Amygdala (tissue), 56 donors: ENCODE measurements at regions not wholly inside any gene's neighbourhood (a gene's known extent, or its start where the extent isn't known, plus 50 kb on each side); places are given as distances from the start of the nearest gene placed in this dataset.

Experiments
- DNase-seq, 56 donors: peaks; one replicate each; lab custom pipeline; 2025; lab: John Stamatoyannopoulos, UW

DNA sequence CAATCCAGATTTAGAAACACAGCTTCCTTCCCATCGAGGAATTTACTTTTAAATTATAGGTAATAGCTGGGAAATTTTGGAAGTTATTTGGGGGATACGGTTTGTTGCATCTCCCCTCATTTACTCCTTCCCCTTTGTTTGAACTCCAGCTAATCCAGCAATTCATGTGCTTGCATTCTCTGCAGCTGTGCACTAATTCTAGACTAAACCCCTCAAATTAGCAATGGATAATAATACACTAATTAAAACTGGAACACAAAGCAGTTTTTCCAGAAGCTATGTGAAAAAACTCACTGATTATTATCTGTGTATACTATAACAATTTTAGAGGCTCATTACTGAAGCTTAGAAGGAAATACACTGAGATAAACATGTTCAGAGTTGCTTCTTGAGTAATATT, 751.2 kb upstream of the ZNF608 start:
- DNase-seq: no peak

DNA sequence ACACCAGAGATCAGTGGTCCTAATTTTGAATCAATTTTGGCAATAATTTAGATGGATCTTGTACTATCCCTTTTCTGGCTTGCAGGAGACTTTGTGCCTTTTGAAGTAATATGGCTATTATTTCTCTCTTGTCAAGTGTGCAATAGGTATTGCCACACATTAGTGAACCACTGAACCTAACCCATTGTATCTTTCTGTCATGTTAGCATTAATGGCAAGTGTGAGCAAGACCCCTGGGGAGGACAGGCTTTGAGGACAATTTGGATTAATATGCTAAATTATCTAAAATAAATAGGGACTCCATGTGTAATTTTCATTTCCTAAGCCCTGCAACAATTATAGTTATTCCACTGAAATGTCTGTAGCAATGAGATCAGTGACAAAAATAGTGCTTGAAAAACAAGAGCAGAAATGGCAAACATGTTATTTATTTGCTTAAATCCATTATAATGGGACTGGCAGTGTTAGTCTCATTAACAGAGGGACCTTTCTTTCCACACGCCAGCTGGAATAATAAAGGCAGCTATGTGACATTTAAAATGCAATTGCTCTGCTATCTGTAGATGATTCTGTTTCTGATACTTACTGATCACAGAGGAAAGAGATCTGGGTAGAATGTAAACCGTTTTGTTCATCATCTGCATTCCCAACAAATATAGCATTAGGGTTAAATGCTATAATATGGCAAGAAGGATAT, 753.3 kb upstream of the ZNF608 start:
- peak in 12 of 56 donors; percentile 0 to 56 (median 8) for DNase-seq

- DNase-seq: no peak
Observed at GRCh38 chr5:125501396-125501795, 755.0 kb upstream of the ZNF608 start.

DNA sequence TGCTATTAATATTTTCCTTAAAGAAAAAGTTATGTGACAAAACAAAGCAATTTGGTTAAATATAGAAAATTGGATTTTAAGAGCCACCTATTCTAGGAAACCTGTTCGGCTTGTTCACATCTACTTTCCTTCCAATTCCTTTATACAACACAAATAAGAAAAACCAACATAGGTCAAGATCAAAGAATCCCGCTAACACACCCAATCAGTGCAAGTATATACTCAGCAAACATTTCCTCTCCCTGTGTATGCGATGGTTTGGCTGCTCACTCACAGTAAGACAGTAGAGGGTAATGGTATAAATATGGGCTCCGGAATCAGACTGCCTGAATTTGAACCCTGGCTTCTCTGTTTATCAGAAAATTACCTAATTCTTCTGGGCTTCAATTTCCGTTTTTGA, 757.5 kb upstream of the ZNF608 start:
- no peak for DNase-seq

DNA sequence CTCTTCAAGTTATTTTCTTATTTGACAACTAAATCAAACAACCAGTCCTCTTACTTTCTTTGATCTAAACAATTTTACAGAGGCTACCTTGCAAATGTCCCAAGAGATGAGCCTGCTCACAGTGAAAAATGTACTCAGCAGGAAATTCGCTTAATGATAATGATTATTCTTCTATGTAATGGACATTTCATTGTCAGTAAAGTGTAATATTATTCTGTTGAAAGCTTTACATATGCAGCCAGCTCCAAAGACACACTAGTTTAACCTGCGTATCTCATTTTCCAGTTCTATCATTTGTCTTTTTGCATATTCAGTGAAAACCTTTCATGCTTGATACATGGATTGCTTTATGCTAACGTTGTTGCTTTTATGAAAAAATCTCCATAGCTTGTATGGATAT, 758.7 kb upstream of the ZNF608 start:
- no peak for DNase-seq

- no peak for DNase-seq
Observed at GRCh38 chr5:125506124-125506523, 759.7 kb upstream of the ZNF608 start.

- no peak for DNase-seq
Observed at GRCh38 chr5:125508225-125508624, 761.8 kb upstream of the ZNF608 start.

GRCh38 chr5:125510651-125511050, 764.2 kb upstream of the ZNF608 start:
- no peak for DNase-seq

DNA sequence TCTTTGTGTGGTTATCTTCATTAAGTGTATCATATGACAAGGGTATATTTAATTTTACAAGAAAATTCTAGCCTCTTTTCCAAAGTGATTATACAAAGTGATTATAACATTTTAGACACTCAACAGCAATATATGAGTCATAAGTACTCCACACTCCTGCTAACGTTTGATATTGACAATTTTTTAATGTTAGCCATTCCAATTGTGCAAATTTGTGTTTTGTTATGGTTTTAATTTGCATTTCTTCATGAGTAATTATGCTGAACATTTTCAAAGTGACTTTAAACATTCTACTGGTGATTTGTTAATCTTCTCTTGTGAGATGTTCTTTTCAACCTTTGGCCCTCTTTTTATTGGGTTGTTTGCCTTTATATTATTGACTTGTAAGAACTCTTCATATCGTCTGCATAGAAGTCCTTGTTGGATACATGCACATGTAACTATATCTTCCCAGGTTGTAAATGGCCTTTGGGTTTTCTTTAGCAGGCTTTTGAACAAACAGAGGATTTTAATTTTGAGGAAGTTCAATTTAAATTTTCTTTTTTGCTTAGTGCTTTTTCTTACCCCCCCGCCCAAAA, 771.6 kb upstream of the ZNF608 start:
- DNase-seq: no peak

DNA sequence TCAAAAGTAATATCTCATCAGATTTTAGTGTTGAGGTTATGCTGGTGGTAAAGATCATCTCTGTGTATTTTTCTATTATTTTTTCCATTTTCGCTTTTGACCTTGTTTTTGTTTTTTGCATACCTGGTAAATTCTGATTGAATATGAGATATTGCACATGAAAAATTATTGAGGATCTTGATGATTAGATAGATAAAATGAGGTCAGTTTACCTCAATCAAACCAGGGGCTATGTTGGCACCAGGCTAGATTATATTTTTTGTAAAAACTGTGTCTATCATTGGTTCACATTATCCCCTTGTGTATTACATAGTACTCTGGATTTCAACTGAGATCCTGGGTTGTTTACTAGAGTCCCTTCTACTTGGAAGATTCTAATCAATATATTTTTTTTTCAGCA, 774.9 kb upstream of the ZNF608 start:
- DNase-seq: no peak

- no peak for DNase-seq
Observed at GRCh38 chr5:125525356-125525755, 778.9 kb upstream of the ZNF608 start.

DNA sequence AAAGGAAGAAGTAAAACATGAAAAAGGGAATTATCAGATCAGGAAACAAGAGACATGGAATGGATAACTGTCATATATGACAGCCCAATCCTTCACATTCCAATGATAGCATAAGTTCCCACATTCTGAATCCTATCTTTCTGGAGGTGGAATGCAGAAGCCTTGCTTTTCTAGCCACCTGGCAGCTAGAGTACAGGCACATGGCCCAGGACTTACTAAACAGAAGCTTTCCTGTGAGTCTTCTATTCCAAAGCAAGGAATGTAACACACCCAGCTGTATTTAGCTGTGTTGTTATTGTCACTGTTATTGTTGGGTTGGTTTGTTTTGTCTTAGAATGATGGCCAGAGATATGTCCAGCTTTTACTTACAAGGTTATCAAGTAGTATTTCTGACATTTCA, 780.5 kb upstream of the ZNF608 start:
- no peak for DNase-seq

DNA sequence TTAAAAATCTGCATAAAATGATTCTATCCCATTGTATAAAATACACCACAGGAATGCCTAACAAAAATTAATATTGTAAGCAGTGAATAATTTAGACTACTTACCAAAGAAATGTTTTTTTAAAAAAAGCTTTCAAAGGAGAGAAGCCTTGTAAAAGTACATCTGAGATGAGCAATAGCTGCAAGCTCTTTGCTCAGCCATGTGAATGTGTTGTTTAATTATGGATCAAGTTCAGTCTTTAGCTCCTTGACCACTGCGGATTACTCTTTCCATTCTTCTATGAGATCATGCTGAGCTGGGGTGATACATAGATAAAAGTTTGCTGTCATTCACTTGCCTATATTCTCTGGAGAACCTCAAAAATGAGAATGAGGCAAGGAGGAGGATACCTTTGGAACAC, 782.4 kb upstream of the ZNF608 start:
- DNase-seq: no peak

DNA sequence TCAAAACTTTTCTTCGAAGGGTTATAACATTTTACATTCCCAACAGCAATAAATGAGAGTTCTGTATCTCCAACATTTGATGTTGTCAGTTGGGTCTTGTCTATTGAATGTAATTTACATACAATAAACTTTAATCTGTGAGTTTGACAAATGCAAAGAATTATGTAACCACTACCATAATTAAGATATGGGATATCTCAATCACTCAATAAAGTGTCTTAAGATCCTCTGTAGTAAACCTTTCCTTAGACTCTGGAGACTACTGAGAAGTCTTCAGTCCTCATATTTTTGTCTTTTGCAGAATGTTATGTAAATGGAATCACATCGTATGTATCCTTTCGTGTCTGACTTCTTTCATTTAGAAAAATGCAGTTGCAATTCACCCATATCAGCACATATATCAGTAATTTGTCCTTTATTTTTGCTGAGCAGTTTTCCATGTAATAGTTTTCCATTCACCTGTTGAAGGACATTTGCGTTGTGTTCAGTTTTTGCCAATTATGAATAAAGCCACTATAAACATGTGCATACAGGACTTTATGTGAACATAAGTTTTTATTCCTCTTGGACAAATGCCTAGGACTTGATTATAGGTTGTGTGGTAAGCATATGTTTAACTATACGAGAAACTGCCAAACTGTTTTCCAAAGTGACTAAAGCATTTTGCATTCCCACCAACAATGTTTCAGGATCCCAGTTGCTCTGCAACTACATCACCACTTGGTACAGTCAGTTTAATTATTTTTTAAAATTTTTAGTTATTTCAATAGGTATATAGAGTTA, 784.6 kb upstream of the ZNF608 start:
- DNase-seq: no peak

DNA sequence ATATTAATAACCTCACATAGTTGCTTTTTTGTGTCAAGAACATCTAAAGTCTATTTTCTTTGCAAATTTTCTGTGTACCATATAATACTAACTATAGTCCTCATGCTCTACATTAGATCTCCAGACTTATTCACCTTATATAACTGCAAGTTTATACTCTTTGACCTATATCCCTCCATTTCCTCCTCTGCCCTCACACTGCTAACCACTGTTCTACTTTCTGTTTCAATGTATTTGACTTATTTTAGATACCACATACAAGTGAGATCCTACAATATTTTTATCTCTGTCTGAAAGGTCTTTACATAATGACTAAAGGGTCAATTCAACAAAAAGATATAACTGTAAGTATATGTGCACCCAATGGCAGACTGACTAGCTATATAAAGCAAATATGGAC, 789.7 kb upstream of the ZNF608 start:
- no peak for DNase-seq

DNA sequence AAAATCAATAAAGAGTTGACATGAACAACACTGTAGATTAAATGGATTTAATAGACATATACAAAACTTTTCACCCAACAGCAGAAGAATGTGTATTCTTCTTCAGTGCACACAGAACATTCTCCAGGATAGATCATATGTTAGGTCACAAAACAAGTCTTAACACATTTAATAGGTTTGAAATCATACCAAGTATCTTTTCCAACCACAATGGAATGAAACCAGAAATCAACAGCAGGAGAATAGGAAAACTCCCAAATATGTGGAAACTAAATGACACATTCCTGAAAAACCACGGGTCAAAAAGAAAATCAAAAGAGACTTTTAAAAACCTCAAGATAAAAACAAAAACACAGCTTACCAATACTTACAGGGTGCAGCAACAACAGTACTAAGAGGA, 790.1 kb upstream of the ZNF608 start:
- no peak for DNase-seq

DNA sequence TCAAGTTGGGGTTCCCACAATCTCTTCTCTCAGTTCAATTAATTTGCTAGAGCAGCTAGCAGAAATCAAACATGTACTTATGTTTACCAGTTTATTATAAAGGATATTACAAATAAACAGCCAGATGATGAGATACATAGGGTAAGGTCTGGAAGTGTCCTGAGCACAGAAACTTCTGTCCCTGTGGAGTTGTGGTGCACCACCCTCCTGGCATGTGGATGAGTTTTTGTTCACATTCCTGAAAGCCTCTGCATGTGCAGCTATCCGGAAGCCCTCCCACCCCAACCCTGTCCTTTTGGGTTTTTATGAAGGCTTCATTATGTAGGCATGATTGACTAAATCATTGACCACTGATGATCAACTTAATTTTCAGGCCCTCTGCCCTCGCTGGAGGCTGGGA, 791.2 kb upstream of the ZNF608 start:
- DNase-seq: no peak

DNA sequence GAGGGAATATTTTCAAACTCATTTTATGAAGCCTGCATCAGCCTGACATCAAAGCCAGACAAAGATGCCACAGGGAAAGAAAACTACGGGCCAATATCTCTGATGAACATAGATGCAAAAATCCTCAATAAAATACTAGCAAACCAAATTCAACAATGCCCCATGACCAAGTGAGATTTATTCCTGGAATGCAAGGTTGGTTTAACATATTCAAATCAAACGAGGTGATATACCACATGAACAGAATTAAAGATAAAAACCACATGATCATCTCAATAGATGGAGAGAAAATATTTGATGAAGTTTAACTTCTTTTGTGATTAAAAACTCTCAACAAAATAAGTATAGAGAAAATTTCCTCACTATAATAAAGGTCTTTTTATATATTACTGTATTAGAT, 792.0 kb upstream of the ZNF608 start:
- DNase-seq: no peak

- no peak for DNase-seq
Observed at GRCh38 chr5:125541085-125541484, 794.6 kb upstream of the ZNF608 start.

DNA sequence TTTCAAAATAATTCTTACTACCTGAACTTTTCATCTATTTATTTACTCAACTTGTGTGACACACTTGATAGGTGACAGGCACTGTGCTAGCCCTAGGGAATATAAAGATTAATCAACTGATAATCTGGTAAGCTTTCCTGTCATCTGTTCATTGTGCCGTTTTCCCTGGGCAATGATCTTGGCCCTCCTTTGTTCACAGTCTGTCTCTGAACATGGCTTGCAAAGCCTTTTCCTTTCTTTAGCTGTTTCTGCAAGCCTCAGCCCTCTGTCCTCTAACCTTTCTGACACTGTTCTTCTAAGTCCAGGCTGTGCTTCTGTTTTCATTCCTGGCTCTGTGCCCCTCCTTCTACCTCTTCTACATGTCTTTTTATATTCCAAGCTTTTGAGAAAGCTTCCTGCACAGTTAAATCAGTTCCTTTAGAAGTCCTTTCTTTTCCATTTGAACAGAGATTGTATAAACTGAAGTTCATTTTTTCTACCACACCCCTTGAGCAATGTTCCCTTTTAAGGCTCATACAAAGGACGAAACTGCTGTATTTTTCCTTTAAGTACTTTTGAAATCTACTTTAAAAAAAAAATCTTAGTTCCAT, 803.0 kb upstream of the ZNF608 start:
- DNase-seq: no peak

- no peak for DNase-seq
Observed at GRCh38 chr5:125550274-125550673, 803.8 kb upstream of the ZNF608 start.

DNA sequence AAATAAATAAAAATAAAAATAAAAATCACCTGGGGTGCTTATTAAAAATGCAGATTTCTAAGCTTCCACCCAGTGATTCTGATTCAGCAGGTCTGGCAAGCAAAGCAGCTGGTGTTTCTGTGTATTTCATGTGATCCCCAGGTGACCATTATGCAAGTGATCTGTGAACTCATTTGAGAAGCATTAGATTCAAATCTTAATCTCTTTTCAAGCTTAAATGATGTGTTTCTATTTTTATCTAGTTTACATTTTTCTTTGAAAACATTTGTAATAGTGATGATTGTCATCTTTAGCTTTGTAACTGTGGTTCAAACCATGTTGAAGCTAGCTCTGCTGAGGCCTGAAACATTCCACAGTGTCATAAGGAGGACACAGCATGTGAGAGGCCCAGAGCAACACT, 804.8 kb upstream of the ZNF608 start:
- DNase-seq: no peak
